Ishikawa (cell line): ENCODE measurements at regions not wholly inside any gene's neighbourhood (a gene's known extent, or its start where the extent isn't known, plus 50 kb on each side); places are given as distances from the start of the nearest gene placed in this dataset.

Experiments
- EP300 ChIP-seq: IDR thresholded peaks from 2 replicates; pipeline ENCODE4 v1.6.1; 2012; ENCODE audit warnings: borderline replicate concordance
- YY1 ChIP-seq: IDR thresholded peaks from 2 replicates; pipeline ENCODE4 v1.6.1; 2012; ENCODE audit warnings: low read depth
- TF ChIP-seq, protein P1 (sequence below): IDR thresholded peaks from 2 replicates; pipeline ENCODE4 v1.6.1; 2012; ENCODE audit warnings: low read depth, mild to moderate bottlenecking

DNA sequence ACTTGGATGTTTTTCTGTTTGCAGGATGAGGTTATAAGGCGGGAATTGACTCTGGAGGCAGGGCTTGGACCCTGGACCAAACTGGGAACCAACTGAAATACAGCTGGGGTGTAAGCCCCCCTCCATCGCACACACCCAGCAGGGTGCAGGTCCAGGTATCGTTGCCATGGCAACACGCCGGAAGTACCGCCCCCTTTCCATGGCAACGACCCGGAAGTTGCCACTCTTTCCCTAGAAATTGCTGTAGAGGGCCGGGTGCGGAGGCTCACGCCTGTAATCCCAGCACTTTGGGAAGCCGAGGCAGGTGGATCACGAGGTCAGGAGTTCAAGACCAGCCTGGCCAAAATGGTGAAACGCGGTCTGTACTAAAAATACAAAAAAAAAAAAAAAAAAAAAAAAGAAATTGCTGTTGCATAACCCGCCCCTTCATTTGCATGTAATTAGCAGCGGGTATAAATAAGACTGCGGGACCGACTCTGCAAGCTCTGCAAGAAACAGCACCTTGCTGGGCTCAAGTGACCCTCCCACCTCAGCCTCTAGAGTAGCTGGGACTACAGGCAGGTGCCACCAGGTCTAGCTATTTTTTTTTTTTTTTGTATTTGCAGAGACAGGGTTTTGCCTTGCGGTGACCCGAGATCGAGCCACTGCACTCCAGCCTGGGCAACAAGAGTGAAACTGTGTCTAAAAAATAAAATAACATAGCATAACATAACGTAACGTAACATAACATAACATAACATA lies 139.6 kb downstream of the CRLF2 start:
- no peak for TF ChIP-seq EP300
- TF ChIP-seq, protein P1, sequence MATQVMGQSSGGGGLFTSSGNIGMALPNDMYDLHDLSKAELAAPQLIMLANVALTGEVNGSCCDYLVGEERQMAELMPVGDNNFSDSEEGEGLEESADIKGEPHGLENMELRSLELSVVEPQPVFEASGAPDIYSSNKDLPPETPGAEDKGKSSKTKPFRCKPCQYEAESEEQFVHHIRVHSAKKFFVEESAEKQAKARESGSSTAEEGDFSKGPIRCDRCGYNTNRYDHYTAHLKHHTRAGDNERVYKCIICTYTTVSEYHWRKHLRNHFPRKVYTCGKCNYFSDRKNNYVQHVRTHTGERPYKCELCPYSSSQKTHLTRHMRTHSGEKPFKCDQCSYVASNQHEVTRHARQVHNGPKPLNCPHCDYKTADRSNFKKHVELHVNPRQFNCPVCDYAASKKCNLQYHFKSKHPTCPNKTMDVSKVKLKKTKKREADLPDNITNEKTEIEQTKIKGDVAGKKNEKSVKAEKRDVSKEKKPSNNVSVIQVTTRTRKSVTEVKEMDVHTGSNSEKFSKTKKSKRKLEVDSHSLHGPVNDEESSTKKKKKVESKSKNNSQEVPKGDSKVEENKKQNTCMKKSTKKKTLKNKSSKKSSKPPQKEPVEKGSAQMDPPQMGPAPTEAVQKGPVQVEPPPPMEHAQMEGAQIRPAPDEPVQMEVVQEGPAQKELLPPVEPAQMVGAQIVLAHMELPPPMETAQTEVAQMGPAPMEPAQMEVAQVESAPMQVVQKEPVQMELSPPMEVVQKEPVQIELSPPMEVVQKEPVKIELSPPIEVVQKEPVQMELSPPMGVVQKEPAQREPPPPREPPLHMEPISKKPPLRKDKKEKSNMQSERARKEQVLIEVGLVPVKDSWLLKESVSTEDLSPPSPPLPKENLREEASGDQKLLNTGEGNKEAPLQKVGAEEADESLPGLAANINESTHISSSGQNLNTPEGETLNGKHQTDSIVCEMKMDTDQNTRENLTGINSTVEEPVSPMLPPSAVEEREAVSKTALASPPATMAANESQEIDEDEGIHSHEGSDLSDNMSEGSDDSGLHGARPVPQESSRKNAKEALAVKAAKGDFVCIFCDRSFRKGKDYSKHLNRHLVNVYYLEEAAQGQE: no peak
- no peak for TF ChIP-seq YY1
